Transverse colon (tissue), 4 donors: ENCODE measurements at regions not wholly inside any gene's neighbourhood (a gene's known extent, or its start where the extent isn't known, plus 50 kb on each side); places are given as distances from the start of the nearest gene placed in this dataset.

Source experiments
- DNase-seq: peaks from one replicate; pipeline ENCODE4 v3.0.0-alpha.2; 2019
- H3K27ac ChIP-seq, 4 donors: fragments of 200-600 bp; sonication (generic); 2 replicates each; pipeline ENCODE4 v1.5.1; 2016 to 2018; ENCODE audit warnings: inconsistent platforms in 4 of 4
- H3K27me3 ChIP-seq: fragments of 200-600 bp; sonication (generic); 2 replicates; pipeline ENCODE4 v1.5.1; 2017; ENCODE audit warnings: inconsistent platforms
- H3K36me3 ChIP-seq, 4 donors: fragments of 200-600 bp; sonication (generic); 2 replicates each; pipeline ENCODE4 v1.5.1; 2017 to 2019; ENCODE audit warnings: inconsistent platforms in 4 of 4
- H3K4me1 ChIP-seq, 4 donors: fragments of 200-600 bp; sonication (generic); 2 replicates each; pipeline ENCODE4 v1.5.1; 2017 to 2020; ENCODE audit warnings: inconsistent platforms in 4 of 4
- H3K4me3 ChIP-seq, 4 donors: fragments of 200-600 bp; sonication (generic); 1 replicate in 1 of 4; 2 replicates in 3 of 4; pipeline versions ENCODE4 v1.5.1 to v1.6.1; 2017 to 2019; ENCODE audit warnings: inconsistent platforms in 4 of 4
- H3K9me3 ChIP-seq, 2 donors: fragments of 200-600 bp; sonication (generic); 2 replicates each; pipeline ENCODE4 v1.5.1; 2017 to 2019; ENCODE audit warnings: inconsistent platforms in 2 of 2
- CTCF ChIP-seq, 5 experiments: fragments of 200-600 bp in 3 of 5; fragments of 450-650 bp in 2 of 5; sonication (generic) in 3 of 5; IDR thresholded peaks; 1 replicate in 2 of 5; 2 replicates in 3 of 5; pipeline ENCODE4 v1.5.1; 2016 to 2017; ENCODE audit warnings: antibody characterized with exemption in 5 of 5, inconsistent platforms in 3 of 5, mild to moderate bottlenecking in 2 of 5, moderate library complexity in 1 of 5
- EP300 ChIP-seq: sonication (generic); formaldehyde crosslinking; IDR thresholded peaks from one replicate; pipeline ENCODE4 v1.6.1; 2017; ENCODE audit warnings: antibody characterized with exemption, low read depth
- POLR2A ChIP-seq: fragments of 450-650 bp; IDR thresholded peaks from one replicate; pipeline ENCODE4 v1.6.1; 2016; ENCODE audit warnings: antibody characterized with exemption, mild to moderate bottlenecking, moderate library complexity
- POLR2AphosphoS5 ChIP-seq, 3 donors: sonication (generic); formaldehyde crosslinking; IDR thresholded peaks; one replicate each; pipeline ENCODE4 v1.6.1; 2016; ENCODE audit warnings: antibody characterized with exemption in 3 of 3
- WGBS, 2 donors: methylation state at CpG; one replicate each; pipeline ENCODE4 v1.1.5; 2018; ENCODE audit warnings: low coverage in 1 of 2; 5-methylcytosine and 5-hydroxymethylcytosine counted together
- in situ Hi-C, 4 donors: fragments of 200-750 bp; cut with MboI; loops; one replicate each; pipeline versions ENCODE4 v1.15.0 to v1.15.1; 2017; ENCODE audit warnings: low sequenced_read_pairs in 3 of 4, low pct_ligation_motif_present in 1 of 4, low pct_unique_long_range_greater_than_20kb in 1 of 4
- intact Hi-C: fragments of 100-400 bp; cut with DNase I; formaldehyde crosslinking; loops from one replicate; pipeline ENCODE4 v1.15.1; 2023; ENCODE audit warnings: low total_unique reads

GRCh38 chr6:115573861-115574260, 486.8 kb downstream of the FRK start:
- Histone ChIP-seq H3K4me1 (no peaks in the 10 kb centered on the region), H3K27ac (no peak overlapping the region), H3K4me3 (no peak overlapping the region), H3K36me3 (no peaks in the 10 kb centered on the region), H3K27me3 (no peaks in the 10 kb centered on the region), H3K9me3 (no peaks in the 10 kb centered on the region)
- TF ChIP-seq EP300 (no peak), POLR2AphosphoS5 (IDR thresholded peaks at IDR 0.05) (no peak), POLR2A (no peak), CTCF (IDR thresholded peaks at IDR 0.05) (no peak)
- in situ Hi-C loops, result no loop called here
- intact Hi-C loops, result no loop called here
- DNase-seq, result no peak
- 45 to 65% methylated on average over 2 of the region's 2 CpGs for WGBS, 2 donors

DNA sequence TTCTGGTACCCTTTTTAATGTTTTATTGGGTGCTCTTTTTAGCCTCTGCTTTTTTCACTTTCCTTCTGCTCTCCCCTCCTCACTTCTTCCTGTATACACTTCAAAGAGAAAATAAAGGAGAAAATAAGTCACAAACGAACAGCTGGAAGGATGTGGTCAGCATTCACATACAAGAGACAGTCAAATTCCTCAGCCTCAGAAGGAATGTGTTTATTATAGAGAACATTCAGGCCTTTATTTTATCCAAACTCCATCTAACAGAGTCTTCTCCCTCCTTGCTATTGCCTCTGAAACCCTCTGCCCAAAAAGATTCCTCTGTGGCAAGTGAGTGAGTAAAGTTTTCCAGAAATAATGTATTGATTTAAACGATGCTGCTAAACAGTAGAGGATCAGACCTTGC, 490.4 kb downstream of the FRK start:
- intact Hi-C loops (no loop called here), in situ Hi-C loops (no loop called here)
- TF ChIP-seq POLR2A (no peak), POLR2AphosphoS5 (IDR thresholded peaks at IDR 0.05) (no peak), EP300 (no peak)
- no peak overlapping the region for H3K27ac ChIP-seq
- H3K9me3 ChIP-seq, result no peaks in the 10 kb centered on the region
- DNase-seq, result no peak
- no peaks in the 10 kb centered on the region for H3K4me1 ChIP-seq
- H3K36me3 ChIP-seq, result no peaks in the 10 kb centered on the region
- H3K27me3 ChIP-seq, result no peaks in the 10 kb centered on the region
- 27% methylated on average over 2 of the region's 2 CpGs for WGBS, 2 donors
- no peak overlapping the region for H3K4me3 ChIP-seq

GRCh38 chr6:115554060-115554459, 506.6 kb downstream of the FRK start:
- Histone ChIP-seq H3K9me3 (no peaks in the 10 kb centered on the region), H3K4me1 (no peaks in the 10 kb centered on the region), H3K36me3 (no peaks in the 10 kb centered on the region), H3K27ac (no peak overlapping the region), H3K4me3 (no peak overlapping the region), H3K27me3 (no peaks in the 10 kb centered on the region)
- in situ Hi-C loops, result no loop called here
- intact Hi-C loops, result no loop called here
- DNase-seq, result no peak
- WGBS, 2 donors, result 73% methylated on average over 4 of the region's 4 CpGs; no CpG with 5 or more reads in 1 of the 2 donors
- TF ChIP-seq EP300 (no peak), CTCF (IDR thresholded peaks at IDR 0.05) (no peak), POLR2AphosphoS5 (IDR thresholded peaks at IDR 0.05) (no peak), POLR2A (no peak)

DNA sequence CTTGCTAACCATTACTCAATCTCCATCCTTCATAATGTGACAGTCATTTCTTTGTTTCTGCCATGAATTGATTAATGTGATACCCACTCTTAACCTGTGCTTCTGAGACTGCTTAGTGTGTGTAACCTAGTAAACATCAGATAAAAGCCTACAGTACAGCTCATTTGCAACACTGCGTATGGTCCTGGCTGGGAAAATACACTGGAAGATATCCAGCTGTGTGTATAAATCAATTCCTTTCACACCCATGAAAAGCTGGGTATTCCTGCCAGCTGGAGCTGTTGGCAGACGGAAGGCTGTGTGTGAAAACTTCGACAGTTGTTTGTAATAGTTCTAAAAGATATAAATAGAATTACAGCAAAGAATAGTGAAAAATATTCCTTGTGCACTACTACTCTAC, 509.2 kb downstream of the FRK start:
- DNase-seq, result no peak
- H3K4me1 ChIP-seq, result no peaks in the 10 kb centered on the region
- in situ Hi-C loops (no loop called here), intact Hi-C loops (no loop called here)
- no peaks in the 10 kb centered on the region for H3K9me3 ChIP-seq
- H3K4me3 ChIP-seq, result no peak overlapping the region
- H3K36me3 ChIP-seq, result no peaks in the 10 kb centered on the region
- H3K27me3 ChIP-seq, result no peaks in the 10 kb centered on the region
- H3K27ac ChIP-seq, result no peak overlapping the region
- TF ChIP-seq POLR2AphosphoS5 (IDR thresholded peaks at IDR 0.05) (no peak), CTCF (IDR thresholded peaks at IDR 0.05) (no peak), EP300 (no peak), POLR2A (no peak)
- 10 to 16% methylated on average over 2 to 3 of the region's 3 CpGs for WGBS, 2 donors

- Histone ChIP-seq H3K36me3 (no peaks in the 10 kb centered on the region), H3K27me3 (no peaks in the 10 kb centered on the region), H3K9me3 (no peaks in the 10 kb centered on the region), H3K27ac (no peak overlapping the region), H3K4me3 (no peak overlapping the region), H3K4me1 (no peaks in the 10 kb centered on the region)
- intact Hi-C loops (no loop called here), in situ Hi-C loops (no loop called here)
- no peak for DNase-seq
- 80% methylated on average over 3 of the region's 3 CpGs; no CpG with 5 or more reads in 1 of the 2 donors for WGBS, 2 donors
- no peak for TF ChIP-seq POLR2AphosphoS5 (IDR thresholded peaks at IDR 0.05)
- TF ChIP-seq EP300, result no peak
- no peak for TF ChIP-seq CTCF (IDR thresholded peaks at IDR 0.05)
- TF ChIP-seq POLR2A, result no peak
Observed at GRCh38 chr6:115545672-115545986, 515.1 kb downstream of the FRK start.
